H1 (cell line): ENCODE measurements at regions not wholly inside any gene's neighbourhood (a gene's known extent, or its start where the extent isn't known, plus 50 kb on each side); places are given as distances from the start of the nearest gene placed in this dataset.

Source experiments
- USF2 ChIP-seq: IDR thresholded peaks from 2 replicates; pipeline ENCODE4 v1.6.1; 2011; ENCODE audit warnings: low read length, improper control_type of control experiment

- no peak for TF ChIP-seq USF2
These were observed 143.6 kb downstream of the RPAP3 start (continued) for GRCh38 chr12:47562201-47562600.
